ENCODE measurements at regions not wholly inside any gene's neighbourhood (a gene's known extent, or its start where the extent isn't known, plus 50 kb on each side); places are given as distances from the start of the nearest gene placed in this dataset.

- no peak for TF ChIP-seq POLR2AphosphoS5 (IDR thresholded peaks at IDR 0.05; ENCODE audit: borderline replicate concordance, low read depth, low read length)
- no peak for TF ChIP-seq EZH2 (IDR thresholded peaks at IDR 0.05)
- TF ChIP-seq FOXP2 (optimal IDR thresholded peaks at IDR 0.05; ENCODE audit: control extremely low read depth, extremely low read length, insufficient read depth): no peak
These were observed 248.1 kb downstream of the MTERF1 start for GRCh38 chr7:91632234-91632940.

All from SK-N-MC (cell line).